ENCODE measurements at regions not wholly inside any gene's neighbourhood (a gene's known extent, or its start where the extent isn't known, plus 50 kb on each side); places are given as distances from the start of the nearest gene placed in this dataset.

DNA sequence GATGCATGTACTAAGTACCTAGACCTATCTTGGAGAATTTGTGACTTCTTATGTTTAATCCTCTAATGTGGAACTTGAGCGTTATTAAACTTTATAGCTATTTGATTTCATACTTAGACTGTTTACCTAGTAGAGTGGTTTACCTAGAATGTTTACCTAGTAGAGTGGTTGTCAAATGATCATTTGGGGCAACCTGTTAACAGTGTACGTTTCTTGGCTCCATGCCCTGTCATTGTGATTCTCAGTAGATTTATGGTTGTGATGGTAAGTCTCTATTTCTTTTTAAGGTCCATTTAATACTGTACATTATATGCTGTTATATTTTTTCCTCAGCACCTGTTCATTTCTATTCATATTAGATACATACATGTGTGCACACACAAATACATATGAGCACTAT lies 233.0 kb upstream of the MAD2L1 start:
- DNase-seq (no peak), ATAC-seq (ENCODE audit: low read depth) (no peak)
- no peaks in the 10 kb centered on the region for H3K36me3 Mint-ChIP-seq (ENCODE audit: low read depth)
- intact Hi-C loops (cut with micrococcal nuclease): no loop called here
- no peaks in the 10 kb centered on the region for H3K4me1 Mint-ChIP-seq
- ChIA-PET POLR2A (no interaction called here), CTCF (no interaction called here)
- no peak overlapping the region for H3K4me3 Mint-ChIP-seq
- H3K27me3 Mint-ChIP-seq: no peaks in the 10 kb centered on the region
- H3K9me3 Mint-ChIP-seq: peaks cover 5% of the 10 kb centered on the region
- no peak overlapping the region for H3K27ac Mint-ChIP-seq
- no peak for TF ChIP-seq CTCF (IDR thresholded peaks at IDR 0.05)

DNA sequence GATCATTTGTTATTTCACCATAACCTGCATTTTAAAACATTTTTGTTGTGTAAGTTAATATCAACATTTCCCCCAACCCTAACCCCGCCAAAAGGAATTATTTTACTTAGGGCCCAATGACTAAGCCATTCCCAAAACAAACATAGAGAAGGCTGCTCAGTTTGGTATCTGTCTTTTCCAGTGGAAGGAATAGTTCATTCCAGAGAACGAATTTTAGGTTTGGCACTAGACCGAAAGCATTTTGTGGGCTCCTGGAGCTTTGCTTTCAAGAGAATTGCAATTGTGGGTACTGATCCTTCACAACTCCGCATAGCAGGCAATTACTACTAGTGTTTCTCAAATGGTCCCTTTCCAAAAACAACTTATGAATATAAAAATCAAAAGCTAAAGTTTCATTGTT lies 226.7 kb upstream of the MAD2L1 start:
- Mint-ChIP-seq H3K4me3 (no peak overlapping the region), H3K27ac (no peak overlapping the region), H3K9me3 (no peaks in the 10 kb centered on the region), H3K27me3 (no peaks in the 10 kb centered on the region), H3K4me1 (no peaks in the 10 kb centered on the region), H3K36me3 (ENCODE audit: low read depth) (no peaks in the 10 kb centered on the region)
- ATAC-seq (ENCODE audit: low read depth) (no peak), DNase-seq (no peak)
- TF ChIP-seq CTCF (IDR thresholded peaks at IDR 0.05): no peak
- ChIA-PET CTCF (no interaction called here), POLR2A (no interaction called here)
- intact Hi-C loops (cut with micrococcal nuclease): no loop called here

DNA sequence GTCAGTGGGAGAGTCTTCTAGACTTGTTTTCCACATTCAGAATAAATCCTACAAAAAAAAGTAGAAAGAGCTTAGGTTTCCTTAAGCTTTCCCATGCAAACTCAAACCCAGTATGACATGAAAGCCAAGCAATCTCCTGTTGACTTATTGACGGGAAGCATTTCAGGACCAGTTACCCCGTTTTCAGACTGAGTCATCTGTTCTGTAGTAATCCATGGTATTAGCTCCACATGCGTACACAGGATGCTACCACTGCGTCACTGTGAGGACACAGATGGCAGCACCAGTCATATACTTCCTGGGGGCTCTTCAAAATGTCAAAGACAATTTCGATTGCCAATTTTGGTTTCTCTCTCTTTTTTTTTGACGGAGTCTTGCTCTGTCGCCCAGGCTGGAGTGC lies 224.9 kb upstream of the MAD2L1 start:
- POLR2A ChIA-PET: no interaction called here
- H3K27me3 Mint-ChIP-seq: no peaks in the 10 kb centered on the region
- ATAC-seq (ENCODE audit: low read depth): no peak
- H3K9me3 Mint-ChIP-seq: no peaks in the 10 kb centered on the region
- intact Hi-C loops (cut with micrococcal nuclease): no loop called here
- H3K4me1 Mint-ChIP-seq: no peaks in the 10 kb centered on the region
- CTCF ChIA-PET: no interaction called here
- TF ChIP-seq CTCF (IDR thresholded peaks at IDR 0.05): no peak
- no peaks in the 10 kb centered on the region for H3K36me3 Mint-ChIP-seq (ENCODE audit: low read depth)
- H3K4me3 Mint-ChIP-seq: no peak overlapping the region
- no peak overlapping the region for H3K27ac Mint-ChIP-seq
- no peak for DNase-seq

GRCh38 chr4:120290553-120290952 lies 223.9 kb upstream of the MAD2L1 start:
- H3K27me3 Mint-ChIP-seq: no peaks in the 10 kb centered on the region
- no peak for TF ChIP-seq CTCF (IDR thresholded peaks at IDR 0.05)
- H3K9me3 Mint-ChIP-seq: no peaks in the 10 kb centered on the region
- DNase-seq: no peak
- ATAC-seq (ENCODE audit: low read depth): no peak
- ChIA-PET POLR2A (no interaction called here), CTCF (no interaction called here)
- intact Hi-C loops (cut with micrococcal nuclease): no loop called here
- H3K4me3 Mint-ChIP-seq: no peak overlapping the region
- H3K36me3 Mint-ChIP-seq (ENCODE audit: low read depth): no peaks in the 10 kb centered on the region
- no peak overlapping the region for H3K27ac Mint-ChIP-seq
- H3K4me1 Mint-ChIP-seq: no peaks in the 10 kb centered on the region

DNA sequence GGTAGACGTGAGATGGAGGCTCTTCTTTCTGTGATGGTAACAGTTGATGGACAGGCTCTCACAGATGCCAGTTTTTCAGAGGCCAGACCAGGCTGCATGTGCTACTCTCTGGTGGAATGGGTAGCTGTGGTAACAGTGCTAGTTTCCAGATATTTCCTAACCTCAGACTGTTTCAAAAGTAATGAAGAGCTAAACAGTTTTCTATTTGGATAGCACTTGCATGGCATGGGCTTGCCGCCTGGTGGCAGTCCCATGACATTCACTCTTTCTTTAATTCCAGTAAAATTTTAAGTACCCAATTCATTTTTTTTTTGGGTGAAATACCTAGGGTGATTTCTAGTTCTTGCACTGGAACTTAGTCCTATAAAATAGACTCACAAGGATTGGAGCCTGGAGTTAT lies 220.2 kb upstream of the MAD2L1 start:
- intact Hi-C loops (cut with micrococcal nuclease): no loop called here
- H3K27me3 Mint-ChIP-seq: no peaks in the 10 kb centered on the region
- DNase-seq (no peak), ATAC-seq (ENCODE audit: low read depth) (no peak)
- H3K27ac Mint-ChIP-seq: no peak overlapping the region
- peaks cover 3% of the 10 kb centered on the region for H3K9me3 Mint-ChIP-seq
- CTCF ChIA-PET: no interaction called here
- no peak for TF ChIP-seq CTCF (IDR thresholded peaks at IDR 0.05)
- no peak overlapping the region for H3K4me3 Mint-ChIP-seq
- no peaks in the 10 kb centered on the region for H3K4me1 Mint-ChIP-seq
- POLR2A ChIA-PET: no interaction called here
- no peaks in the 10 kb centered on the region for H3K36me3 Mint-ChIP-seq (ENCODE audit: low read depth)

Measured in activated B cell treated with CpG ODN at 0.5 μM for 24 hours (primary cell).